Activated T-cell treated with anti-CD3 and anti-CD28 coated beads, Interleukin-2, amount 50 U/mL, for 1 hour (primary cell): ENCODE measurements at regions not wholly inside any gene's neighbourhood (a gene's known extent, or its start where the extent isn't known, plus 50 kb on each side); places are given as distances from the start of the nearest gene placed in this dataset.
"Not testable (repeated sequence)": the region's sequence is repeated elsewhere in the genome, so short reads cannot be mapped to it uniquely, and the experiment has no call there.

Experiments
- DNase-seq: peaks from one replicate; pipeline ENCODE4 v3.0.0-alpha.2; 2020

- DNase-seq = no peak
These were observed 242.8 kb downstream of the CCSER2 start for GRCh38 chr10:84571146-84571545.

- DNase-seq = no peak
These were observed 245.7 kb downstream of the CCSER2 start for GRCh38 chr10:84574102-84574501.

GRCh38 chr10:84581976-84582375 lies 253.6 kb downstream of the CCSER2 start:
- DNase-seq = no peak

- DNase-seq = no peak
These were observed 255.1 kb downstream of the CCSER2 start for GRCh38 chr10:84583501-84583900.

GRCh38 chr10:84587789-84588188 lies 259.4 kb downstream of the CCSER2 start:
- no peak for DNase-seq

DNA sequence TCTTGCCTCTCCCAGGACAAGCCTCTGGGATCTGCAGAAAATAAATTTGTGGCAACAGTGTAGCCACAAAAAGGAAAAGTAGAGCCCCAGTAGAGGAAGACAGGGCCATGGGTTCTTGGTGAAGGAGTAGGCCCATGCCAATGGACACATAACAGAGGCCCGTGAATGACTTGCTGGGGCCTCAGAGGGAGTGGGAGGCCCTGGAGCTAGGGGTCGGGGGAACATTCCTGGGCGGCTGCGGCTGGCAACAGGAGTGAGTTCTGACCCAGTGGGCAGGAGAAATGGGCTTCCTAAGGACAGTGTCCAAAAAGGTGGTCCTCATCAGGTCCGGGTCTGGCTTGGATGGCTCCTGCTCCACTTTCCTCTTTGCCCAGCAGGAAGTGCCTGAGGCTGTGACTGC lies 260.0 kb downstream of the CCSER2 start:
- DNase-seq = no peak

GRCh38 chr10:84588971-84589370 lies 260.6 kb downstream of the CCSER2 start:
- no peak for DNase-seq

DNA sequence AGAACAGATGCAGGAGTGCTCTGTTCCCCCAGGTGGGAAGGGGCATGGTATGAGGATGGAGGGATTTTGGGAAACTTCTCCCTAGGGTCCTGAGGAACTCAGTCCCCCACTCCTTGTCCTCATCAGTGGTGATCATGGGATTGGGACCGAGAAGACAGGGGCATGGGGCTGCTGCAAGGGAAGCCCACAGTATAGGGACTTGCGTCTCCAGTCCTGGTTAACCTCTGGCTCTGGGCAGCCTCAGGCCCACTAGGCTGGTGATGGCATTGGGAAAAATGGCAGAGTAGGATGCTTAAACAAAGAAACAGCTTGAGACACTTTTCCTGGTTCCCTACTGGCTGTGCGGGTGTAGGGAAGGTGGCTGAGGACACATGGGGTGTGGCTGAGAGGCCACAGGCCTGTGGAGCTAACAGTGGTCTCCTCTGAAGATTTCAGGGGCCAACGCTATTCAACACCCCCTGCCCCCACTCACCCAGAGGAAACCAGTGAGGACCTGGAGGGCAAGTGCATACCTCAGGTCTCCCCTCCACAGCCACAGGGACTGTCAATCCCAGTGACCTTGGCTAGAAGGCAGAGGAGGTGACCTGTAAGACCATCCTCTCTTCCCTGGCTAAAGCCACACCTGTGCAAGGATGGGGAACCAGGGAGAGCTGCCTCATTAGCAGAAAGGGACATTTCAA lies 261.3 kb downstream of the CCSER2 start:
- DNase-seq = no peak

DNA sequence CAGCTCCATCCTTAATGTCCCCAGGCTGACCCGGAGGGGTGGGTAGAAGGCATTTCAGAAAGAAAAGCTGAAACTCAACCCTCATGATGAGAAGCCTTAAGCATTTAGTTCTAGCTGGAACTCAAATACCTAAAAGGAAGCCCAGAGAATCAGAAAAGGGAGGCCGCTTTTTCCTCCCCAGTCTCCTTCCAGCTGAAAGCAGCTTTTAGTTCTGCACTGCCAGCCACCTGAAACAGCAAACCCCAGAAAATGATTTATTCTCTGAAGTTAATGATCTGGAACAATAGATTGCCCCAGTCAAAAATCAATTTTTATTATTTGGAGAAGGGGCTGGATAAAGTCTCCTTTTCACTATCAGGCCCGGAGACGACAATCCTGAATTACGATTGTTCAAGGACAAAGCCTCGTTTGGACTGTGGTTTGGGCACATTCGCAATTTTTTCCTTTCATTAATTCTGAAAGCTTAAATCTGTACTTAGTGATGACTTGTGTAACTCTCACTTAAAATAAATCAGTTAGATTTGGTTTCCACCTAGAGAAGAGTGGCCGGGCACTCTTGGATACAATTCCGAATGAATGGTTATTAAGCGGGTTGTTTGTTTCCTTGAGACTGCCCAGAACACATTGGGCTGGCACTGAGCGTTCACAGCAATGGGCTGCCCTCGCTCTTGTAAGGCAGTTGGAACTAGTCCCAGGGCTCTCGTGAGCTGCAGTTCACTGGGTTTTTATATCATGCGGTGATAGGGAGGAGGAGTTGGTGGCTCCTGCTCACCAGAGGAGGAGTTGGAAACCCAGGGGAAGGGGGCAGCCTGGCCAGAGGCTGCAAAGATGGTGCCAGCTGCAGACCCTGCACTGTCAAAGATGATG lies 262.2 kb downstream of the CCSER2 start:
- DNase-seq = no peak

DNA sequence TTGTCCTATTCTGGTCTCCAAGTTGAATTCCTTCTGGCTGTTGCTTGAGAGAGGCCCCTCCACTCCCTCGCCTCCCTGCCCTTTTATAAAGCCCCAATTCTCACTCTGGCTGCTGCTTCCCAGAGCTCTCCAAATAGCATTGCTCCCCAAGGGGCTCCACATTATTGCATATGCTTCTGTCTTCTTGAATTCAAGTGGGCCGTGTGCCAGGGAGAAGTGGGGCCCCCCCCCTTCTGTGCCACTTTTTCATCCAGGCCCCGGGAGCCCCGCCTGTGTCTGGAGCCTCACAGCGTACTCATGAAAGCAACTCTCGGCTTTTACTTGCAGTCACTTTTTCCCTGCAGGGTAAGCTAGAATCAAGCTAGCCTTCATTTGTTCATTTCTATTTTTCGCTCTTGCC lies 265.1 kb downstream of the CCSER2 start:
- DNase-seq = no peak

DNA sequence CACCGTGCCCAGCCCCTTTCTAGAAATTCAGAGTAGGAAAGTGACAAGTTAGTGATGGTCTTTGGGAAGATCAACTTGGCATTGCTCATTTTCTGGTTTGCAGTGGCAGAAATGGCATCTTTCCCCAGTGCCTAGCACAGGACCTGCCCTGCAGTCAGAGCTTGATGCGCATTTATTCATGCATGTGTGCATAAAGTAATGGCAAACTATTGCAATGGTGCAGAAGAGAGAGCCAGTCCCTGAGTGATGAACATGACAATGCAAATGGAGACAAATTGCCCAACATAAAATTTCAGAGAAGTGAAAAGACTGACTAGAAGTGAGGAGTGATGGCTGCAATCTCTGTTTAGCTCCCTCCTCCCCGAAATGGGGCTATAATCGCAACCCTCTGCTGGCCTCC lies 268.2 kb downstream of the CCSER2 start:
- DNase-seq = no peak

- no peak for DNase-seq
These were observed 270.9 kb downstream of the CCSER2 start for GRCh38 chr10:84599254-84599653.

DNA sequence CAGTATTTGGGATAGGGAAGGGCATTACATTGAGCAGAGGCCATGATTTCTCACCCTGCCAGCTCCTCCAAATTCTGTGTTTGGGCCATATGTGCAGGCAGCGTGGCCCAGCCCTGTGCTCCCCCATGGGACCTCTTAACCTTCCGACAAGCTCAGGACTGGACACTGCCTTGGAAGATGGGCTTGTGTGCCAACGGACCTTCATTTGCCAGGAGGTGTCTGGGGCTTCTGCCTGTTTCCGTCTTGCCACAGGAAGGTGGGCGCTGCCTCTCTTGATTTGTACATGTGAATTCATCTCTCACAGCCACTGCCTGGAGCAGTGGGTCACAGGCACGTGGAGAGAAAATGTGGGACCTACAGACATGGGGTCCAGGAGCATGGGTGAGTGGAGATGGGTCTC lies 272.6 kb downstream of the CCSER2 start:
- DNase-seq = no peak

DNA sequence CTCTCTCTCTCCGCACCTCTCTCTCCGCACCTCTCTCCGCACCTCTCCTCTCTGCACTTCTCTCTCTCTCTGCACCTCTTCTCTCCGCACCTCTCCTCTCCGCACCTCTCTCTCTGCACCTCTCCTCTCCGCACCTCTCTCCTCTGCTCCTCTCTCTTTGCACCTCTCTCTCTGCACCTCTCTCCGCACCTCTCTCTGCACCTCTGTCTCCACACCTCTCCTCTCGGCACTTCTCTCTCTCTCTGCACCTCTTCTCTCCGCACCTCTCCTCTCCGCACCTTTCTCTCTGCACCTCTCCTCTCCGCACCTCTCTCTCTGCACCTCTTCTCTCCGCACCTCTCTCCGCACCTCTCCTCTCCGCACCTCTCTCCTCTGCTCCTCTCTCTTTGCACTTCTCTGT lies 274.2 kb downstream of the CCSER2 start:
- DNase-seq = not testable (repeated sequence)

- no peak for DNase-seq
These were observed 275.6 kb downstream of the CCSER2 start for GRCh38 chr10:84603971-84604370.

- DNase-seq = no peak
These were observed 277.4 kb downstream of the CCSER2 start for GRCh38 chr10:84605802-84606201.

- DNase-seq = no peak
These were observed 278.0 kb downstream of the CCSER2 start for GRCh38 chr10:84606428-84606827.

DNA sequence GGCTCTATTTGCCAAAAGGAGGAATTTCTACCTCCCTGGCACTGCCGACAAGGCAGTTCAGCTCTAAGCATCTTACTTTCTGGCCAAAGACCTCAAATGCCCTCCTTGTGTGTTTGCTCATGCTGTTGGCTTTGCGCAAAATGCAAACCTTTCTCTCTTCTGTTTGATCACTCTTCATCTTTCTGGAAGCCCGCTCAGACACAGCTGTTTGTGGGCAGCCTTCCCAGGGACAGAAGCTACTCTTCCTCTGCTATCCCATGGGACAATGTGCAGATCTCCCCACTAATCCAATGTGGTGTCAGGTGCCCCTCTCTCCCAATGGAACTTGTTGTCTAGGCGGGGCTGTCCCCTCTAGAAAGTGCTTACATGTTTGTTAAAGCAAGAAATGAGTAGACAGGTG lies 278.7 kb downstream of the CCSER2 start:
- no peak for DNase-seq

DNA sequence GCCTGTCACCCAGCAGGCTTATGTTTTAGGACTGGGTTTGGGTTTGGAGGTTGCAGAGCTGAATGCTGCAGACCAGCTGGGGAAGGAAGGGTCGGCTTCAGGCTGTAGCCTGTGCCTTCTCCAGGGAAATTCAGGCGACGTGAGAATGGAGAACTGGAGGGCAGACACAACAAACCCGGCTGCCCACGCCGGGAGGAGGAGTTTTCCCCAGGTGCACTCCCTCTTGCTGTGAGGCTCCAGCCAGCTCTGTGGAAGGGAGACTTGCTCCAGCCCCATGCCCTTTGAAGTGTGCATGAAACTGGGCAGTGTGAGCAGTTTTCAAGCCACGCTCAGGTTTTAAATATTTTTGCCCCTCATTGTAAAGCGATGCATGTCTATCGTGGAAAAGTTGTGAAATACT lies 279.1 kb downstream of the CCSER2 start:
- DNase-seq = no peak

- no peak for DNase-seq
These were observed 279.7 kb downstream of the CCSER2 start for GRCh38 chr10:84608126-84608525.

- DNase-seq = no peak
These were observed 285.1 kb downstream of the CCSER2 start for GRCh38 chr10:84613336-84614021.

DNA sequence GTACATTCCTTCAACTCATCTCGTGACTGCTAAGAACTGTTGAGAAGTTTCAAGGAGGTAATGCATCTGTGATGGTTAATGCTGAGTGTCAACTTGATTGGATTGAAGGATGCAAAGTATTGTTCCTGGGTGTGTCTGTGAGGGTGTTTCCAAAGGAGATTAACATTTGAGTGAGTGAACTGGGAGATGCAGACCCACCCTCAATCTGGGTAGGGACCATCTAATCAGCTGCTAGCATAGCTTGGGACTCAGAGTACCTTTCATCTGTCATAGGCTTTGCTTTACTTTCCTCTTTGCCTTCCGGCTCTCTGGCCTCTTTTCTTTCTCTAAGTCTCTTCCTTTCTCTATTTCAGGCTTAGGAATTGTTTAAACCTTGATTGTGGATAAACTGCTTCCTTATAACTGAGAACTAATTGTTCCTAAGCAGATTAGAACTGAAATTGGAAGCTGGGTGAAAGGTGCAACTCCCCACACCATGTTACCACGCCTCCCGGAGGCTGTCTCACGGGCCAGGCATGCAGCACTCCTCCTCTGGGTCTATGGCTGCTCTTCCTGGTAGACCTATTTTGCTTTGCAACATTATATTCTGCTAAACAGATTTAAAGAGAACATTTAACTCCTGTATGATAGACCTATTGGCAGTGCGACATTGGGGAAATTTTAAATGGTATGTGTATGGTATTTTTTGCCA lies 298.2 kb downstream of the CCSER2 start:
- DNase-seq = no peak

DNA sequence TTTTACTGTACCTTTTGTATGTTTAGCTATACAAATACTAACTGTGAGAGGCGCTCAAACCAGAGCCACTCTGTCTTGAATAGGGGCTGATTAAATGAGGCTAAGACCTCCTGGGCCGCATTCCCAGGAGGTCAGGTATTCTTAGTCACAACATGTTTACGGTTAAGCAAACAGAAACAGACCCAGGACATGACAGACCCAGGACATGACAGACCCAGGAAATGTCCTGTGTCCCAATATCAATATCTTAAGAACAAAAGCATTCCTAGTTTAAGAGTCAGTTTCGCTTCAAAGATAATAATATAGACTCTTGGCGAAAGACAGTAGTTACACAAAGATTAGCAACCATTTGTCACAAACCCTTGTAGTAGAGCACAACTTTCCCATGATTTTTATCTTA lies 304.5 kb downstream of the CCSER2 start:
- no peak for DNase-seq
